ENCODE measurements at regions not wholly inside any gene's neighbourhood (a gene's known extent, or its start where the extent isn't known, plus 50 kb on each side); places are given as distances from the start of the nearest gene placed in this dataset.

- DNase-seq, result no peak
Observed at GRCh38 chr17:6323626-6324356, 111.1 kb downstream of the AIPL1 start.

- no peak for DNase-seq
Observed at GRCh38 chr17:6322316-6322715, 112.6 kb downstream of the AIPL1 start.

- DNase-seq, result no peak
Observed at GRCh38 chr17:6314311-6314710, 120.6 kb downstream of the AIPL1 start.

GRCh38 chr17:6313835-6314234, 121.1 kb downstream of the AIPL1 start:
- DNase-seq, result no peak

GRCh38 chr17:6306820-6307219, 128.1 kb downstream of the AIPL1 start:
- no peak for DNase-seq

- DNase-seq, result no peak
Observed at GRCh38 chr17:6305613-6306360, 129.1 kb downstream of the AIPL1 start.

GRCh38 chr17:6304894-6305612, 129.9 kb downstream of the AIPL1 start:
- no peak for DNase-seq

GRCh38 chr17:6303664-6304063, 131.3 kb downstream of the AIPL1 start:
- DNase-seq, result no peak

GRCh38 chr17:6299275-6299674, 135.6 kb downstream of the AIPL1 start:
- DNase-seq, result no peak

- DNase-seq, result no peak
Observed at GRCh38 chr17:6297960-6298359, 137.0 kb downstream of the AIPL1 start.

- no peak for DNase-seq
Observed at GRCh38 chr17:6297119-6297518, 137.8 kb downstream of the AIPL1 start.

GRCh38 chr17:6290488-6291196, 144.3 kb downstream of the AIPL1 start:
- DNase-seq, result no peak

GRCh38 chr17:6286233-6286632, 148.7 kb downstream of the AIPL1 start:
- DNase-seq, result no peak

GRCh38 chr17:6285486-6285885, 149.4 kb downstream of the AIPL1 start:
- DNase-seq, result no peak

GRCh38 chr17:6279659-6280058, 155.3 kb downstream of the AIPL1 start:
- DNase-seq, result no peak

- no peak for DNase-seq
Observed at GRCh38 chr17:6278376-6278775, 156.5 kb downstream of the AIPL1 start.

- no peak for DNase-seq
Observed at GRCh38 chr17:6276711-6277110, 158.2 kb downstream of the AIPL1 start.

GRCh38 chr17:6274310-6274709, 160.6 kb downstream of the AIPL1 start:
- DNase-seq, result no peak

GRCh38 chr17:6269478-6269877, 165.4 kb downstream of the AIPL1 start:
- peak; percentile 8 for DNase-seq

- no peak for DNase-seq
Observed at GRCh38 chr17:6261466-6261865, 173.5 kb downstream of the AIPL1 start.

- DNase-seq, result no peak
Observed at GRCh38 chr17:6259899-6260298, 175.0 kb downstream of the AIPL1 start.

- DNase-seq, result no peak
Observed at GRCh38 chr17:6257336-6257735, 177.6 kb downstream of the AIPL1 start.

- DNase-seq, result no peak
Observed at GRCh38 chr17:6255322-6255721, 179.6 kb downstream of the AIPL1 start.
